GM12873 (cell line): ENCODE measurements at regions not wholly inside any gene's neighbourhood (a gene's known extent, or its start where the extent isn't known, plus 50 kb on each side); places are given as distances from the start of the nearest gene placed in this dataset.

ENCODE experiments used
- CTCF ChIP-seq: IDR thresholded peaks from 2 replicates; pipeline ENCODE4 v1.5.1; 2012; ENCODE audit warnings: low read depth, mild to moderate bottlenecking, moderate library complexity, low read length, control low read depth; ENCODE audit not compliant: insufficient read depth; ENCODE audit errors: missing control alignments

GRCh38 chr4:163776957-163777356 lies 282.5 kb downstream of the TMA16 start:
- no peak for TF ChIP-seq CTCF

GRCh38 chr4:163781726-163782125 lies 287.2 kb downstream of the TMA16 start:
- TF ChIP-seq CTCF: no peak

GRCh38 chr4:163790231-163790630 lies 295.7 kb downstream of the TMA16 start:
- TF ChIP-seq CTCF: no peak

GRCh38 chr4:163795885-163796284 lies 301.4 kb downstream of the TMA16 start:
- no peak for TF ChIP-seq CTCF

GRCh38 chr4:163804001-163804400 lies 309.5 kb downstream of the TMA16 start:
- TF ChIP-seq CTCF: no peak

GRCh38 chr4:163806653-163807052 lies 312.2 kb downstream of the TMA16 start:
- no peak for TF ChIP-seq CTCF

- TF ChIP-seq CTCF: no peak
These were observed 313.5 kb downstream of the TMA16 start for GRCh38 chr4:163808011-163808410.
